IPS-18c (cell line): ENCODE measurements at regions not wholly inside any gene's neighbourhood (a gene's known extent, or its start where the extent isn't known, plus 50 kb on each side); places are given as distances from the start of the nearest gene placed in this dataset.
"Not testable (repeated sequence)": the region's sequence is repeated elsewhere in the genome, so short reads cannot be mapped to it uniquely, and the experiment has no call there.

ENCODE experiments used
- H3K4me3 ChIP-seq: 2 replicates; pipeline ENCODE4 v1.7.0; 2013; ENCODE audit warnings: low read depth, mild to moderate bottlenecking, low read length, moderate library complexity; ENCODE audit not compliant: insufficient read depth
- H3K9me3 ChIP-seq: one replicate; pipeline ENCODE4 v1.6.1; 2013; ENCODE audit warnings: mild to moderate bottlenecking, low read length, moderate library complexity; ENCODE audit not compliant: control insufficient read depth, insufficient read depth

GRCh38 chr18:78242806-78243205 lies 736.8 kb upstream of the SALL3 start:
- Histone ChIP-seq H3K4me3 (no peak overlapping the region), H3K9me3 (no peaks in the 10 kb centered on the region)

GRCh38 chr18:78244779-78245178 lies 734.8 kb upstream of the SALL3 start:
- Histone ChIP-seq H3K4me3 (no peak overlapping the region), H3K9me3 (no peaks in the 10 kb centered on the region)

- no peak overlapping the region for H3K4me3 ChIP-seq
- no peaks in the 10 kb centered on the region for H3K9me3 ChIP-seq
Observed at GRCh38 chr18:78245451-78245850, 734.2 kb upstream of the SALL3 start.

GRCh38 chr18:78246050-78246449 lies 733.6 kb upstream of the SALL3 start:
- H3K4me3 ChIP-seq: no peak overlapping the region
- no peaks in the 10 kb centered on the region for H3K9me3 ChIP-seq

- H3K9me3 ChIP-seq: no peaks in the 10 kb centered on the region
- H3K4me3 ChIP-seq: no peak overlapping the region
Observed at GRCh38 chr18:78246588-78246987, 733.0 kb upstream of the SALL3 start.

GRCh38 chr18:78247615-78248289 lies 731.9 kb upstream of the SALL3 start:
- Histone ChIP-seq H3K4me3 (no peak overlapping the region), H3K9me3 (no peaks in the 10 kb centered on the region)

GRCh38 chr18:78255013-78255412 lies 724.6 kb upstream of the SALL3 start:
- Histone ChIP-seq H3K9me3 (no peaks in the 10 kb centered on the region), H3K4me3 (no peak overlapping the region)

- H3K9me3 ChIP-seq: no peaks in the 10 kb centered on the region
Observed at GRCh38 chr18:78268226-78268988, 711.2 kb upstream of the SALL3 start.

GRCh38 chr18:78271790-78272189 lies 707.8 kb upstream of the SALL3 start:
- no peaks in the 10 kb centered on the region for H3K9me3 ChIP-seq
- H3K4me3 ChIP-seq: no peak overlapping the region

More at GRCh38 chr18:78268226-78268988, 711.2 kb upstream of the SALL3 start:
- no peak overlapping the region for H3K4me3 ChIP-seq

- no peak overlapping the region for H3K4me3 ChIP-seq
- H3K9me3 ChIP-seq: no peaks in the 10 kb centered on the region
Observed at GRCh38 chr18:78273876-78274275, 705.7 kb upstream of the SALL3 start.

- H3K9me3 ChIP-seq, H3K4me3 ChIP-seq: not testable (repeated sequence)
Observed at GRCh38 chr18:78283425-78283824, 696.2 kb upstream of the SALL3 start.

GRCh38 chr18:78292618-78293380 lies 686.8 kb upstream of the SALL3 start:
- H3K4me3 ChIP-seq: no peak overlapping the region
- no peaks in the 10 kb centered on the region for H3K9me3 ChIP-seq

GRCh38 chr18:78293540-78293939 lies 686.1 kb upstream of the SALL3 start:
- no peaks in the 10 kb centered on the region for H3K9me3 ChIP-seq
- peak overlapping the region; percentile 39; the same call in 1 of the 2 replicates for H3K4me3 ChIP-seq

GRCh38 chr18:78293940-78294541 lies 685.6 kb upstream of the SALL3 start:
- Histone ChIP-seq H3K4me3 (peak overlapping the region; percentile 39; the same call in 1 of the 2 replicates), H3K9me3 (no peaks in the 10 kb centered on the region)

GRCh38 chr18:78295262-78295661 lies 684.4 kb upstream of the SALL3 start:
- Histone ChIP-seq H3K4me3 (no peak overlapping the region), H3K9me3 (no peaks in the 10 kb centered on the region)

GRCh38 chr18:78296166-78296565 lies 683.5 kb upstream of the SALL3 start:
- H3K4me3 ChIP-seq: no peak overlapping the region
- no peaks in the 10 kb centered on the region for H3K9me3 ChIP-seq

- Histone ChIP-seq H3K9me3 (no peaks in the 10 kb centered on the region), H3K4me3 (no peak overlapping the region)
Observed at GRCh38 chr18:78297048-78297447, 682.6 kb upstream of the SALL3 start.
